Sigmoid colon (tissue), 4 donors: ENCODE measurements at regions not wholly inside any gene's neighbourhood (a gene's known extent, or its start where the extent isn't known, plus 50 kb on each side); places are given as distances from the start of the nearest gene placed in this dataset.

Experiments used
- EP300 ChIP-seq, 4 donors: sonication (generic); formaldehyde crosslinking; IDR thresholded peaks; one replicate each; pipeline ENCODE4 v1.6.1; 2017; ENCODE audit warnings: antibody characterized with exemption in 4 of 4
- POLR2A ChIP-seq, 2 donors: fragments of 450-650 bp; IDR thresholded peaks; one replicate each; pipeline ENCODE4 v1.6.1; 2016; ENCODE audit warnings: antibody characterized with exemption in 2 of 2, mild to moderate bottlenecking in 2 of 2, moderate library complexity in 2 of 2
- POLR2AphosphoS5 ChIP-seq, 4 donors: sonication (generic); formaldehyde crosslinking; IDR thresholded peaks; one replicate each; pipeline ENCODE4 v1.6.1; 2017; ENCODE audit warnings: antibody characterized with exemption in 4 of 4
- TF ChIP-seq, protein P1 (sequence below), 4 experiments: fragments of 450-650 bp in 3 of 4; fragments of 200-600 bp in 1 of 4; IDR thresholded peaks; one replicate each; pipeline ENCODE4 v1.5.1; 2016 to 2019; ENCODE audit warnings: antibody characterized with exemption in 4 of 4, mild to moderate bottlenecking in 3 of 4, moderate library complexity in 2 of 4

DNA sequence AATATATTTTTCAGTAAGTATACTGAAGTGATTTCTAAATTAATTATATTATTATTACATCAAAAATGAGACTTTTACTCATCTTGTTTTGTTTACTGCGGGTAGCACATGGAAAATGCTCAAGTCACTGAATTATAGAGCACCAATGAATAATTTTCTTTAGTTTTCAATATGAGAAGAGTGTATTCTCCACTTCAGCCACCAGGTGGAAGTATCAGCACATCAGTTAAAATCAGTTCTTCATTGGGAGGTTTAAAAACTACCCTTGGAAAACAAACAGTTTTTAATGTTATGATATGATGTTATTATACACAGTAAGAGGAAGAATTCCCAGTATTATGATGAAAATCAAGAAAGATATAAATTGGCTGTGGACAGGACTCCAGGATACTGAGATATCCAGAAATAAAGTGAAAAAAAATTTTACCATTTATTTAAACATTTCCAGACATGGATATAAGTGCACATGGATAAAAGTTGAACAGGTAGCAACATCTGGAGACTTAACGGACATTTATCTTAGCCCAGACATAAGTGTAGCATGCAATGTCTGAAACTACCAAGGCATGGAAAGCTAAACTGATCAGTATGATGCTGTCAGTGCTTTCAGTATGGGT is 467.3 kb downstream of the KCNJ2 start:
- TF ChIP-seq POLR2A (IDR thresholded peaks at IDR 0.05) (no peak), EP300 (IDR thresholded peaks at IDR 0.05) (no peak), POLR2AphosphoS5 (IDR thresholded peaks at IDR 0.05) (no peak)
- TF ChIP-seq, protein P1, sequence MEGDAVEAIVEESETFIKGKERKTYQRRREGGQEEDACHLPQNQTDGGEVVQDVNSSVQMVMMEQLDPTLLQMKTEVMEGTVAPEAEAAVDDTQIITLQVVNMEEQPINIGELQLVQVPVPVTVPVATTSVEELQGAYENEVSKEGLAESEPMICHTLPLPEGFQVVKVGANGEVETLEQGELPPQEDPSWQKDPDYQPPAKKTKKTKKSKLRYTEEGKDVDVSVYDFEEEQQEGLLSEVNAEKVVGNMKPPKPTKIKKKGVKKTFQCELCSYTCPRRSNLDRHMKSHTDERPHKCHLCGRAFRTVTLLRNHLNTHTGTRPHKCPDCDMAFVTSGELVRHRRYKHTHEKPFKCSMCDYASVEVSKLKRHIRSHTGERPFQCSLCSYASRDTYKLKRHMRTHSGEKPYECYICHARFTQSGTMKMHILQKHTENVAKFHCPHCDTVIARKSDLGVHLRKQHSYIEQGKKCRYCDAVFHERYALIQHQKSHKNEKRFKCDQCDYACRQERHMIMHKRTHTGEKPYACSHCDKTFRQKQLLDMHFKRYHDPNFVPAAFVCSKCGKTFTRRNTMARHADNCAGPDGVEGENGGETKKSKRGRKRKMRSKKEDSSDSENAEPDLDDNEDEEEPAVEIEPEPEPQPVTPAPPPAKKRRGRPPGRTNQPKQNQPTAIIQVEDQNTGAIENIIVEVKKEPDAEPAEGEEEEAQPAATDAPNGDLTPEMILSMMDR (IDR thresholded peaks at IDR 0.05): peak; percentile 65 to 85 (median 78)
